Caco-2 (cell line): ENCODE measurements at regions not wholly inside any gene's neighbourhood (a gene's known extent, or its start where the extent isn't known, plus 50 kb on each side); places are given as distances from the start of the nearest gene placed in this dataset.

ENCODE experiments used
- BruUV-seq: library from RNA; stranded (reverse); fragments of 400-500 nt; replicated peaks from 2 replicates; lab custom pipeline; 2021; lab: Mats Ljungman, UMichigan
- CTCF ChIA-PET: fragments of 300-600 bp; sonication (Branson Sonifier 250); formaldehyde crosslinking; loops from one replicate; lab custom pipeline; 2022; ENCODE audit warnings: antibody characterized with exemption; lab: Charles Lee
- POLR2A ChIA-PET: fragments of 300-600 bp; sonication (Branson Sonifier 250); formaldehyde crosslinking; loops from one replicate; lab custom pipeline; 2022; ENCODE audit warnings: antibody characterized with exemption; lab: Charles Lee
- DNase-seq, 2 experiments: peaks; one replicate each; pipeline versions ENCODE4 v3.0.0 to v3.0.0-alpha.2; 2020 to 2022
- H3K27me3 ChIP-seq: replicated peaks from 2 replicates; pipeline ENCODE4 v1.6.0; 2011; ENCODE audit warnings: low read length; ENCODE audit not compliant: control insufficient read depth, insufficient read depth
- H3K36me3 ChIP-seq: 2 replicates; pipeline ENCODE4 v1.5.1; 2011; ENCODE audit warnings: low read length; ENCODE audit not compliant: control insufficient read depth, insufficient read depth
- H3K4me1 ChIP-seq: fragments of 250-450 bp; sonication (Bioruptor Pico); 2 replicates; pipeline ENCODE4 v1.5.1; 2020; ENCODE audit warnings: mild to moderate bottlenecking
- H3K4me3 ChIP-seq: 2 replicates; pipeline ENCODE4 v1.5.1; 2011; ENCODE audit warnings: low read depth, mild to moderate bottlenecking, control low read depth, low read length
- H3K9me3 ChIP-seq: fragments of 250-450 bp; sonication (Bioruptor Pico); 2 replicates; pipeline ENCODE4 v1.5.1; 2020; ENCODE audit warnings: mild to moderate bottlenecking, moderate library complexity
- H3K27ac Mint-ChIP-seq: one replicate; pipeline ENCODE4 v1.8.0; 2022; ENCODE audit warnings: mixed read lengths; ENCODE audit not compliant: unreplicated experiment
- H3K27me3 Mint-ChIP-seq: one replicate; pipeline ENCODE4 v1.8.0; 2022; ENCODE audit warnings: mixed read lengths; ENCODE audit not compliant: insufficient read depth, unreplicated experiment
- H3K36me3 Mint-ChIP-seq: one replicate; pipeline ENCODE4 v1.8.0; 2022; ENCODE audit warnings: mild to moderate bottlenecking, mixed read lengths; ENCODE audit not compliant: insufficient read depth, unreplicated experiment
- H3K4me1 Mint-ChIP-seq: one replicate; pipeline ENCODE4 v1.8.0; 2022; ENCODE audit warnings: low read depth, mixed read lengths; ENCODE audit not compliant: unreplicated experiment
- H3K4me3 Mint-ChIP-seq: one replicate; pipeline ENCODE4 v1.8.0; 2022; ENCODE audit warnings: mild to moderate bottlenecking, moderate library complexity, mixed read lengths; ENCODE audit not compliant: unreplicated experiment
- H3K9me3 Mint-ChIP-seq: one replicate; pipeline ENCODE4 v1.8.0; 2022; ENCODE audit warnings: mixed read lengths; ENCODE audit not compliant: unreplicated experiment
- intact Hi-C: fragments of 100-400 bp; cut with micrococcal nuclease; formaldehyde crosslinking; loops from one replicate; pipeline ENCODE4 v1.10.0; 2022; ENCODE audit not compliant: unreplicated experiment
- TF ChIP-seq, protein P1 (sequence below), 2 experiments: fragments of 200-600 bp in 1 of 2; IDR thresholded peaks; 1 replicate in 1 of 2; 2 replicates in 1 of 2; pipeline versions ENCODE4 v1.5.1 to v1.8.0; 2011 to 2022; ENCODE audit warnings: antibody characterized with exemption in 1 of 2, control low read depth in 1 of 2, inconsistent platforms in 1 of 2, low read depth in 1 of 2, low read length in 1 of 2, mild to moderate bottlenecking in 1 of 2, moderate library complexity in 1 of 2; ENCODE audit not compliant: insufficient read depth in 1 of 2, severe bottlenecking in 1 of 2, unreplicated experiment in 1 of 2

GRCh38 chr11:41963406-41963805 lies 504.0 kb upstream of the LRRC4C start:
- DNase-seq, result no peak
- Histone ChIP-seq H3K27me3 (no peaks in the 10 kb centered on the region), H3K4me1 (no peaks in the 10 kb centered on the region), H3K4me3 (no peak overlapping the region), H3K36me3 (no peaks in the 10 kb centered on the region), H3K9me3 (no peaks in the 10 kb centered on the region)
- H3K9me3 Mint-ChIP-seq, result no peaks in the 10 kb centered on the region
- no TSS peak for BruUV-seq
- TF ChIP-seq, protein P1, sequence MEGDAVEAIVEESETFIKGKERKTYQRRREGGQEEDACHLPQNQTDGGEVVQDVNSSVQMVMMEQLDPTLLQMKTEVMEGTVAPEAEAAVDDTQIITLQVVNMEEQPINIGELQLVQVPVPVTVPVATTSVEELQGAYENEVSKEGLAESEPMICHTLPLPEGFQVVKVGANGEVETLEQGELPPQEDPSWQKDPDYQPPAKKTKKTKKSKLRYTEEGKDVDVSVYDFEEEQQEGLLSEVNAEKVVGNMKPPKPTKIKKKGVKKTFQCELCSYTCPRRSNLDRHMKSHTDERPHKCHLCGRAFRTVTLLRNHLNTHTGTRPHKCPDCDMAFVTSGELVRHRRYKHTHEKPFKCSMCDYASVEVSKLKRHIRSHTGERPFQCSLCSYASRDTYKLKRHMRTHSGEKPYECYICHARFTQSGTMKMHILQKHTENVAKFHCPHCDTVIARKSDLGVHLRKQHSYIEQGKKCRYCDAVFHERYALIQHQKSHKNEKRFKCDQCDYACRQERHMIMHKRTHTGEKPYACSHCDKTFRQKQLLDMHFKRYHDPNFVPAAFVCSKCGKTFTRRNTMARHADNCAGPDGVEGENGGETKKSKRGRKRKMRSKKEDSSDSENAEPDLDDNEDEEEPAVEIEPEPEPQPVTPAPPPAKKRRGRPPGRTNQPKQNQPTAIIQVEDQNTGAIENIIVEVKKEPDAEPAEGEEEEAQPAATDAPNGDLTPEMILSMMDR (IDR thresholded peaks at IDR 0.05; ENCODE audit: insufficient read depth in 1 of 2, low read depth in 1 of 2, low read length in 1 of 2, severe bottlenecking in 1 of 2, unreplicated experiment in 1 of 2), result no peak
- intact Hi-C loops, result no loop called here
- H3K36me3 Mint-ChIP-seq, result no peaks in the 10 kb centered on the region
- H3K4me3 Mint-ChIP-seq, result no peak overlapping the region
- CTCF ChIA-PET, result no interaction called here
- H3K27ac Mint-ChIP-seq, result no peak overlapping the region
- peaks cover 3% of the 10 kb centered on the region for H3K27me3 Mint-ChIP-seq
- H3K4me1 Mint-ChIP-seq, result no peaks in the 10 kb centered on the region
- POLR2A ChIA-PET, result no interaction called here

DNA sequence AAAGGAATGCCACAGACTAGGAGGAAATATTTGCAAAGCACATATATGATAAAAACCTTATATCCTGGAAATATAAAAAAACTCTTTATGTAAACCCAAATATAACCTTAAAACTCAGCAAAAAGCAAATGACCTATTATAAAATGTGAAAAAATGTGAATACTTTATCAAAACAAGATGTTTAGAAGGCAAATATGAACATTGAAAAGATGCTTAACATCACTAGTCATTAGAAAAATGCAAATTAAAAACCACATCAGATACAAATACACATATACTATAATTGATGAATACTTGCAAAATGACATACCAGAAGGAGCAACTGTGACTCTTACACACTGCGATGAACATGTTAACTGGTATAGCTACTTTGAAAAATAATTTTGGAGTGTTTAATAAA lies 511.2 kb upstream of the LRRC4C start:
- intact Hi-C loops, result no loop called here
- no peaks in the 10 kb centered on the region for H3K36me3 Mint-ChIP-seq
- no peak overlapping the region for H3K4me3 Mint-ChIP-seq
- no peak overlapping the region for H3K27ac Mint-ChIP-seq
- no peaks in the 10 kb centered on the region for H3K9me3 ChIP-seq
- TF ChIP-seq, protein P1 (IDR thresholded peaks at IDR 0.05; ENCODE audit: insufficient read depth in 1 of 2, low read depth in 1 of 2, low read length in 1 of 2, severe bottlenecking in 1 of 2, unreplicated experiment in 1 of 2), result no peak
- BruUV-seq, result no TSS peak
- H3K4me1 ChIP-seq, result no peaks in the 10 kb centered on the region
- no peaks in the 10 kb centered on the region for H3K4me1 Mint-ChIP-seq
- ChIA-PET POLR2A (no interaction called here), CTCF (no interaction called here)
- H3K27me3 ChIP-seq, result no peaks in the 10 kb centered on the region
- DNase-seq, result no peak
- no peaks in the 10 kb centered on the region for H3K9me3 Mint-ChIP-seq
- no peaks in the 10 kb centered on the region for H3K27me3 Mint-ChIP-seq
- no peak overlapping the region for H3K4me3 ChIP-seq
- H3K36me3 ChIP-seq, result no peaks in the 10 kb centered on the region

DNA sequence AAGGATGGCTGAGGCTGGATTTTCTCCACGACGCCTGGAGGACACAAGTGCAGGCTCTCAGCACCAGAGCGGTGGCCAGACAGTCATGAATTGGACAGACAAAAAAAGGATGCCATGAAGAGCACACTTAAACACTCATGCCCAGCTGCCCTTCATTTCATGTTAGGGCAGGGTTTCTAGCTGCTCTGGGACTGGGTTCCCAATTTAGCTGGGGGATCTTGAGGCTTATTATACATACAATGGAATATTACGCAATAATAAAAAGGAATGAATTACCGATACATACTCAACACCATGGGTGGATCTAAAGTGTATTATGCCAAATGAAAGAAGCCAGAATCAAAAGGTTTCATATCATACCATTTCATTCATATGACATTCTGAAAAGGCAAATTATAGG lies 512.1 kb upstream of the LRRC4C start:
- no peaks in the 10 kb centered on the region for H3K27me3 ChIP-seq
- Mint-ChIP-seq H3K9me3 (no peaks in the 10 kb centered on the region), H3K4me1 (no peaks in the 10 kb centered on the region), H3K4me3 (no peak overlapping the region), H3K27me3 (no peaks in the 10 kb centered on the region), H3K36me3 (no peaks in the 10 kb centered on the region), H3K27ac (no peak overlapping the region)
- H3K9me3 ChIP-seq, result no peaks in the 10 kb centered on the region
- TF ChIP-seq, protein P1 (IDR thresholded peaks at IDR 0.05; ENCODE audit: insufficient read depth in 1 of 2, low read depth in 1 of 2, low read length in 1 of 2, severe bottlenecking in 1 of 2, unreplicated experiment in 1 of 2), result no peak
- H3K4me3 ChIP-seq, result no peak overlapping the region
- no peaks in the 10 kb centered on the region for H3K4me1 ChIP-seq
- ChIA-PET CTCF (no interaction called here), POLR2A (no interaction called here)
- no peaks in the 10 kb centered on the region for H3K36me3 ChIP-seq
- no TSS peak for BruUV-seq
- DNase-seq, result no peak
- intact Hi-C loops, result no loop called here
